H9 (cell line): ENCODE measurements at regions not wholly inside any gene's neighbourhood (a gene's known extent, or its start where the extent isn't known, plus 50 kb on each side); places are given as distances from the start of the nearest gene placed in this dataset.
"Not testable (repeated sequence)": the region's sequence is repeated elsewhere in the genome, so short reads cannot be mapped to it uniquely, and the experiment has no call there.

Source experiments
- DNase-seq: peaks from one replicate; pipeline ENCODE4 v3.0.0-alpha.2; 2017
- H2AFZ ChIP-seq: one replicate; pipeline ENCODE4 v1.6.1; 2013; ENCODE audit warnings: mild to moderate bottlenecking, low read length, control low read depth, moderate library complexity
- H2AK5ac ChIP-seq: 2 replicates; pipeline ENCODE4 v1.6.1; 2013; ENCODE audit warnings: low read length, control low read depth, mixed read lengths; ENCODE audit not compliant: insufficient read length
- H2BK120ac ChIP-seq: one replicate; pipeline ENCODE4 v1.6.1; 2013; ENCODE audit warnings: low read depth, mild to moderate bottlenecking, low read length, control low read depth, inconsistent platforms; ENCODE audit not compliant: poor library complexity, severe bottlenecking
- H2BK12ac ChIP-seq: 2 replicates; pipeline ENCODE4 v1.6.1; 2013; ENCODE audit warnings: low read length, control low read depth, mixed read lengths, low read depth; ENCODE audit not compliant: insufficient read length
- H2BK15ac ChIP-seq: 2 replicates; pipeline ENCODE4 v1.6.1; 2013; ENCODE audit warnings: low read depth, low read length, control low read depth
- H2BK20ac ChIP-seq: one replicate; pipeline ENCODE4 v1.6.1; 2013; ENCODE audit warnings: low read depth, mild to moderate bottlenecking, low read length, control low read depth, inconsistent platforms; ENCODE audit not compliant: poor library complexity, severe bottlenecking
- H2BK5ac ChIP-seq: 2 replicates; pipeline ENCODE4 v1.6.1; 2013; ENCODE audit warnings: low read length, control low read depth, mixed read lengths; ENCODE audit not compliant: insufficient read length
- H3K14ac ChIP-seq: 2 replicates; pipeline ENCODE4 v1.6.1; 2013; ENCODE audit warnings: low read length, control low read depth; ENCODE audit not compliant: insufficient read depth
- H3K18ac ChIP-seq: 2 replicates; pipeline ENCODE4 v1.6.1; 2013; ENCODE audit warnings: low read depth, mild to moderate bottlenecking, mixed read lengths, low read length, control low read depth; ENCODE audit not compliant: insufficient read length
- H3K23ac ChIP-seq: 2 replicates; pipeline ENCODE4 v1.6.1; 2013; ENCODE audit warnings: low read length, control low read depth, mixed read lengths, low read depth; ENCODE audit not compliant: insufficient read length
- H3K23me2 ChIP-seq: 2 replicates; pipeline ENCODE4 v1.6.1; 2013; ENCODE audit warnings: low read depth, mild to moderate bottlenecking, mixed read lengths, low read length, control low read depth; ENCODE audit not compliant: insufficient read length, poor library complexity, severe bottlenecking
- H3K27ac ChIP-seq: 2 replicates; pipeline ENCODE4 v1.5.1; 2013; ENCODE audit warnings: low read length, control low read depth, mixed read lengths, low read depth; ENCODE audit not compliant: insufficient read length
- H3K27me3 ChIP-seq: 2 replicates; pipeline ENCODE4 v1.6.1; 2013; ENCODE audit warnings: low read length, control low read depth, inconsistent platforms; ENCODE audit not compliant: insufficient read depth
- H3K4ac ChIP-seq: 2 replicates; pipeline ENCODE4 v1.6.1; 2013; ENCODE audit warnings: low read depth, mild to moderate bottlenecking, control low read depth, inconsistent platforms, low read length, moderate library complexity
- H3K4me1 ChIP-seq: 2 replicates; pipeline ENCODE4 v1.6.1; 2013; ENCODE audit warnings: low read length, control low read depth, inconsistent platforms; ENCODE audit not compliant: insufficient read depth
- H3K4me2 ChIP-seq: 2 replicates; pipeline ENCODE4 v1.6.1; 2013; ENCODE audit warnings: low read length, control low read depth, mixed read lengths; ENCODE audit not compliant: insufficient read length, insufficient read depth
- H3K56ac ChIP-seq: 2 replicates; pipeline ENCODE4 v1.6.1; 2013; ENCODE audit warnings: low read depth, mild to moderate bottlenecking, mixed read lengths, low read length, control low read depth; ENCODE audit not compliant: insufficient read length
- H3K79me1 ChIP-seq: 2 replicates; pipeline ENCODE4 v1.6.1; 2013; ENCODE audit warnings: low read depth, mild to moderate bottlenecking, moderate library complexity, low read length, control low read depth, inconsistent platforms; ENCODE audit not compliant: insufficient read depth, poor library complexity, severe bottlenecking
- H3K79me2 ChIP-seq: 2 replicates; pipeline ENCODE4 v1.6.1; 2013; ENCODE audit warnings: low read length, control low read depth, inconsistent platforms; ENCODE audit not compliant: insufficient read depth
- H3K9ac ChIP-seq: 2 replicates; pipeline ENCODE4 v1.6.1; 2013; ENCODE audit warnings: low read length, control low read depth, mixed read lengths; ENCODE audit not compliant: insufficient read length; ENCODE audit errors: extremely low read depth
- H3K9me3 ChIP-seq: one replicate; pipeline ENCODE4 v1.6.1; 2013; ENCODE audit warnings: low read depth, low read length, inconsistent platforms; ENCODE audit not compliant: control insufficient read depth
- H3T11ph ChIP-seq: one replicate; pipeline ENCODE4 v1.6.1; 2013; ENCODE audit warnings: mild to moderate bottlenecking, low read length, control low read depth, inconsistent platforms
- H4K20me1 ChIP-seq: one replicate; pipeline ENCODE4 v1.6.1; 2013; ENCODE audit not compliant: control insufficient read depth, insufficient read length, insufficient read depth
- H4K5ac ChIP-seq: 2 replicates; pipeline ENCODE4 v1.6.1; 2013; ENCODE audit warnings: low read depth, mild to moderate bottlenecking, mixed read lengths, low read length, control low read depth; ENCODE audit not compliant: insufficient read length
- H4K8ac ChIP-seq: replicated peaks from 2 replicates; pipeline ENCODE4 v1.6.1; 2013; ENCODE audit warnings: low read length, control low read depth, mixed read lengths, low read depth; ENCODE audit not compliant: insufficient read length
- H4K91ac ChIP-seq: 2 replicates; pipeline ENCODE4 v1.6.1; 2013; ENCODE audit warnings: low read depth, mild to moderate bottlenecking, moderate library complexity, mixed read lengths, low read length, control low read depth; ENCODE audit not compliant: insufficient read length
- H3K27ac Mint-ChIP-seq, 3 experiments: 2 replicates in 2 of 3; 3 replicates in 1 of 3; pipeline ENCODE4 v1.8.0; 2020 to 2021; ENCODE audit warnings: mixed read lengths in 3 of 3, mild to moderate bottlenecking in 1 of 3, moderate library complexity in 1 of 3
- H3K27me3 Mint-ChIP-seq: 2 replicates; pipeline ENCODE4 v1.8.0; 2021; ENCODE audit warnings: low read depth, mild to moderate bottlenecking, moderate library complexity, mixed read lengths
- H3K36me3 Mint-ChIP-seq, 3 experiments: 2 replicates in 2 of 3; 3 replicates in 1 of 3; pipeline ENCODE4 v1.8.0; 2020 to 2021; ENCODE audit warnings: low read depth in 3 of 3, mixed read lengths in 3 of 3; ENCODE audit not compliant: insufficient read depth in 1 of 3
- H3K4me1 Mint-ChIP-seq, 2 experiments: 2 replicates each; pipeline ENCODE4 v1.8.0; 2020; ENCODE audit warnings: mixed read lengths in 2 of 2
- H3K4me3 Mint-ChIP-seq, 2 experiments: 2 replicates in 1 of 2; 3 replicates in 1 of 2; pipeline ENCODE4 v1.8.0; 2020 to 2021; ENCODE audit warnings: mild to moderate bottlenecking in 2 of 2, mixed read lengths in 2 of 2, moderate library complexity in 1 of 2
- H3K9me3 Mint-ChIP-seq, 2 experiments: 2 replicates in 1 of 2; 3 replicates in 1 of 2; pipeline ENCODE4 v1.8.0; 2020; ENCODE audit warnings: mild to moderate bottlenecking in 2 of 2, mixed read lengths in 2 of 2, moderate library complexity in 1 of 2
- WGBS: extraction: QIAGEN DNeasy Blood & Tissue Kit; methylation state at CpG from one replicate; pipeline ENCODE4 v1.1.7; 2013; ENCODE audit warnings: missing lambda C conversion rate, low lambda C conversion rate, mixed read lengths; ENCODE audit not compliant: insufficient read length; ENCODE audit errors: extremely low coverage; 5-methylcytosine and 5-hydroxymethylcytosine counted together

DNA sequence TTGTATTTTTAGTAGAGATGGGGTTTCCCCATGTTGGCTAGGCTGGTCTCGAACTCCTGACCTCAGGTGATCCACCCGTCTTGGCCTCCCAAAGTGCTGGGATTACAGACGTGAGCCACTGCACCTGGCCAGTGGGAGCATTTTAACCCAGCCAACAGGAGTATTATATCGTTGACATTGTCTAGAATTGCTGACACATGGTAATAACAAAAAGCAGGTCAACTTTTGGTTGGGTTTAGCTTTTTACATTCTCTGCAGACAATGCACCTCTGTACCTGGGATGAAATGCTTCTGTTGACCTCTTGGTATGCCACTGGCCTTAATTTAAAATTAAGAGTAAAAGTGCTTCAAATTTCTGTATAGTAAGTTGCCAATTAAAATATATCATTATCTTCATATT, 245.6 kb downstream of the TTC6 start:
- H3K27me3 Mint-ChIP-seq, H2BK5ac ChIP-seq, H3K4me2 ChIP-seq, H4K5ac ChIP-seq, H4K91ac ChIP-seq, H3K4ac ChIP-seq, H3K27me3 ChIP-seq, H3K4me1 ChIP-seq, H3K4me3 Mint-ChIP-seq, H2BK20ac ChIP-seq, H3K23me2 ChIP-seq, H2AFZ ChIP-seq, H3K9me3 ChIP-seq, H3K23ac ChIP-seq, H4K8ac ChIP-seq, H3K27ac ChIP-seq, H3T11ph ChIP-seq, H3K14ac ChIP-seq, H3K36me3 Mint-ChIP-seq, H3K79me2 ChIP-seq, H4K20me1 ChIP-seq, H2BK120ac ChIP-seq, H2BK15ac ChIP-seq, H3K27ac Mint-ChIP-seq, H3K56ac ChIP-seq, H3K4me1 Mint-ChIP-seq, DNase-seq, H2BK12ac ChIP-seq, H3K79me1 ChIP-seq, H3K18ac ChIP-seq, H3K9ac ChIP-seq, H2AK5ac ChIP-seq: not testable (repeated sequence)
- WGBS: no CpG with 5 or more reads among the region's 4 CpGs
- peaks cover 3 to 12% of the 10 kb centered on the region in 2 experiments; a peak in 2 of 5 replicates for H3K9me3 Mint-ChIP-seq
